ENCODE measurements at regions not wholly inside any gene's neighbourhood (a gene's known extent, or its start where the extent isn't known, plus 50 kb on each side); places are given as distances from the start of the nearest gene placed in this dataset.
"Not testable (repeated sequence)": the region's sequence is repeated elsewhere in the genome, so short reads cannot be mapped to it uniquely, and the experiment has no call there.

GRCh38 chr1:56285554-56286402, 293.6 kb downstream of the PLPP3 start:
- DNase-seq (ENCODE audit: low read depth in 2 of 2, low spot score in 1 of 2) = no peak

- no peak for DNase-seq (ENCODE audit: low read depth in 2 of 2, low spot score in 1 of 2)
These were observed 294.4 kb downstream of the PLPP3 start for GRCh38 chr1:56284928-56285327.

- no peak for DNase-seq (ENCODE audit: low read depth in 2 of 2, low spot score in 1 of 2)
These were observed 301.3 kb downstream of the PLPP3 start for GRCh38 chr1:56278061-56278460.

GRCh38 chr1:56268519-56269140, 310.7 kb downstream of the PLPP3 start:
- no peak for DNase-seq (ENCODE audit: low read depth in 2 of 2, low spot score in 1 of 2)

- DNase-seq (ENCODE audit: low read depth in 2 of 2, low spot score in 1 of 2) = no peak
These were observed 311.8 kb downstream of the PLPP3 start for GRCh38 chr1:56267611-56268010.

GRCh38 chr1:56266359-56266758, 313.0 kb downstream of the PLPP3 start:
- DNase-seq (ENCODE audit: low read depth in 2 of 2, low spot score in 1 of 2) = no peak

- DNase-seq (ENCODE audit: low read depth in 2 of 2, low spot score in 1 of 2) = no peak
These were observed 314.1 kb downstream of the PLPP3 start for GRCh38 chr1:56265216-56265615.

GRCh38 chr1:56263908-56264307, 315.5 kb downstream of the PLPP3 start:
- no peak for DNase-seq (ENCODE audit: low read depth in 2 of 2, low spot score in 1 of 2)

- no peak for DNase-seq (ENCODE audit: low read depth in 2 of 2, low spot score in 1 of 2)
These were observed 321.0 kb downstream of the PLPP3 start for GRCh38 chr1:56258371-56258770.

- no peak for DNase-seq (ENCODE audit: low read depth in 2 of 2, low spot score in 1 of 2)
These were observed 321.6 kb downstream of the PLPP3 start for GRCh38 chr1:56257726-56258125.

- no peak for DNase-seq (ENCODE audit: low read depth in 2 of 2, low spot score in 1 of 2)
These were observed 323.0 kb downstream of the PLPP3 start for GRCh38 chr1:56256153-56257000.

GRCh38 chr1:56255516-56256152, 323.7 kb downstream of the PLPP3 start:
- DNase-seq (ENCODE audit: low read depth in 2 of 2, low spot score in 1 of 2) = no peak

- no peak for DNase-seq (ENCODE audit: low read depth in 2 of 2, low spot score in 1 of 2)
These were observed 325.2 kb downstream of the PLPP3 start for GRCh38 chr1:56254130-56254529.

GRCh38 chr1:56250809-56251208, 328.6 kb downstream of the PLPP3 start:
- DNase-seq (ENCODE audit: low read depth in 2 of 2, low spot score in 1 of 2) = no peak

GRCh38 chr1:56249234-56249633, 330.1 kb downstream of the PLPP3 start:
- DNase-seq (ENCODE audit: low read depth in 2 of 2, low spot score in 1 of 2) = no peak

GRCh38 chr1:56248138-56248537, 331.2 kb downstream of the PLPP3 start:
- DNase-seq (ENCODE audit: low read depth in 2 of 2, low spot score in 1 of 2) = no peak

- DNase-seq (ENCODE audit: low read depth in 2 of 2, low spot score in 1 of 2) = not testable (repeated sequence)
These were observed 332.6 kb downstream of the PLPP3 start for GRCh38 chr1:56246726-56247125.

- no peak for DNase-seq (ENCODE audit: low read depth in 2 of 2, low spot score in 1 of 2)
These were observed 339.0 kb downstream of the PLPP3 start for GRCh38 chr1:56240400-56240799.

GRCh38 chr1:56237491-56238064, 341.8 kb downstream of the PLPP3 start:
- no peak for DNase-seq (ENCODE audit: low read depth in 2 of 2, low spot score in 1 of 2)

- no peak for DNase-seq (ENCODE audit: low read depth in 2 of 2, low spot score in 1 of 2)
These were observed 342.7 kb downstream of the PLPP3 start for GRCh38 chr1:56236688-56237087.

Measured in stimulated activated CD8-positive, alpha-beta memory T cell treated with anti-CD3 and anti-CD28 coated beads, Interleukin-4, amount 100 ng/mL, for 4 hours (primary cell).